CD8-positive, alpha-beta memory T cell (primary cell): ENCODE measurements at regions not wholly inside any gene's neighbourhood (a gene's known extent, or its start where the extent isn't known, plus 50 kb on each side); places are given as distances from the start of the nearest gene placed in this dataset.
"Not testable (repeated sequence)": the region's sequence is repeated elsewhere in the genome, so short reads cannot be mapped to it uniquely, and the experiment has no call there.

ENCODE experiments used
- CTCF ChIA-PET: fragments of 350-600 bp; sonication (Branson Sonifier 250); formaldehyde crosslinking; loops from one replicate; lab custom pipeline; 2021; ENCODE audit warnings: antibody characterized with exemption; lab: Charles Lee
- POLR2A ChIA-PET: fragments of 350-600 bp; sonication (Branson Sonifier 250); formaldehyde crosslinking; loops from one replicate; lab custom pipeline; 2021; ENCODE audit warnings: antibody characterized with exemption; lab: Charles Lee
- DNase-seq, 5 donors: peaks; one replicate each; pipeline versions ENCODE4 v3.0.0 to v3.0.0-alpha.2; 2020 to 2022; ENCODE audit warnings: mixed read lengths in 1 of 5
- H3K27ac ChIP-seq: one replicate; pipeline ENCODE4 v1.7.0; 2013; ENCODE audit warnings: low read depth, mild to moderate bottlenecking, low read length, moderate library complexity
- H3K27me3 ChIP-seq: 2 replicates; pipeline ENCODE4 v1.7.0; 2013; ENCODE audit warnings: low read length, mild to moderate bottlenecking; ENCODE audit not compliant: insufficient read depth, poor library complexity, severe bottlenecking
- H3K36me3 ChIP-seq: 2 replicates; pipeline ENCODE4 v1.7.0; 2013; ENCODE audit warnings: mild to moderate bottlenecking, low read length, moderate library complexity; ENCODE audit not compliant: insufficient read depth
- H3K4me1 ChIP-seq: 2 replicates; pipeline ENCODE4 v1.7.0; 2013; ENCODE audit warnings: mild to moderate bottlenecking, low read length, moderate library complexity; ENCODE audit not compliant: insufficient read depth
- H3K4me3 ChIP-seq: 2 replicates; pipeline ENCODE4 v1.7.0; 2013; ENCODE audit warnings: mild to moderate bottlenecking, low read length
- H3K9me3 ChIP-seq: 2 replicates; pipeline ENCODE4 v1.7.0; 2013; ENCODE audit warnings: mild to moderate bottlenecking, low read length
- H3K27ac Mint-ChIP-seq, 8 donors: one replicate each; pipeline ENCODE4 v1.8.0; 2020 to 2021; ENCODE audit warnings: mixed read lengths in 8 of 8, mild to moderate bottlenecking in 6 of 8, inconsistent platforms in 3 of 8, moderate library complexity in 3 of 8
- H3K27me3 Mint-ChIP-seq, 2 donors: one replicate each; pipeline ENCODE4 v1.8.0; 2020 to 2021; ENCODE audit warnings: mixed read lengths in 2 of 2, mild to moderate bottlenecking in 1 of 2, moderate library complexity in 1 of 2
- H3K36me3 Mint-ChIP-seq, 3 donors: one replicate each; pipeline ENCODE4 v1.8.0; 2020 to 2021; ENCODE audit warnings: mixed read lengths in 3 of 3, inconsistent platforms in 1 of 3, mild to moderate bottlenecking in 1 of 3
- H3K4me1 Mint-ChIP-seq, 3 donors: one replicate each; pipeline ENCODE4 v1.8.0; 2020 to 2021; ENCODE audit warnings: mixed read lengths in 3 of 3, inconsistent platforms in 1 of 3, mild to moderate bottlenecking in 1 of 3
- H3K4me3 Mint-ChIP-seq, 7 donors: one replicate each; pipeline ENCODE4 v1.8.0; 2020 to 2021; ENCODE audit warnings: mixed read lengths in 7 of 7, mild to moderate bottlenecking in 6 of 7, moderate library complexity in 4 of 7, inconsistent platforms in 2 of 7
- H3K9me3 Mint-ChIP-seq, 5 donors: one replicate each; pipeline ENCODE4 v1.8.0; 2020 to 2022; ENCODE audit warnings: mixed read lengths in 5 of 5, mild to moderate bottlenecking in 3 of 5, moderate library complexity in 2 of 5, inconsistent platforms in 1 of 5

DNA sequence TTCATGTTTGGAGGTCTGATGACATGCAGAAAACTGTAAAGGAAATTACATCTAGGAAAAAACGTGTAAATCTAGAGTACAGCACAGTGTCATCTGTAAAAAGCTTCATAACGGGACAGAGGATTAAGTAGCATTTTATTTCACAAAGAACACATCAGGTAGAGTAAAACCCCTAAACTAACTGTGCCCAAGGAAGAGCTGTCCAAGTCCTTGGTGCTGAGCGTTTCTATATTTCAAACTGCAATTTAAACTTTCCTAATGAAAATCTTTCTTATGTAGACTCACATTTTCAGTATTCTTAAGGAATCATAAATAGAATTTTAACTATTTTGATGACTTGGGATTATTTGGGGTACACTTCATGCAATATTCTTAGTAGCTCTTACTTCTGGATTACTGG, 646.2 kb downstream of the IPMK start:
- Histone ChIP-seq H3K27me3 (no peaks in the 10 kb centered on the region), H3K4me1 (no peaks in the 10 kb centered on the region), H3K4me3 (no peak overlapping the region), H3K27ac (no peak overlapping the region), H3K36me3 (no peaks in the 10 kb centered on the region), H3K9me3 (no peaks in the 10 kb centered on the region)
- no peak for DNase-seq
- ChIA-PET CTCF (no interaction called here), POLR2A (no interaction called here)
- no peaks in the 10 kb centered on the region for H3K27me3 Mint-ChIP-seq
- no peaks in the 10 kb centered on the region for H3K36me3 Mint-ChIP-seq
- no peak overlapping the region for H3K27ac Mint-ChIP-seq
- no peak overlapping the region for H3K4me3 Mint-ChIP-seq
- peaks cover 0 to 13% (median 5%) of the 10 kb centered on the region in 5 donors for H3K9me3 Mint-ChIP-seq
- no peaks in the 10 kb centered on the region for H3K4me1 Mint-ChIP-seq

DNA sequence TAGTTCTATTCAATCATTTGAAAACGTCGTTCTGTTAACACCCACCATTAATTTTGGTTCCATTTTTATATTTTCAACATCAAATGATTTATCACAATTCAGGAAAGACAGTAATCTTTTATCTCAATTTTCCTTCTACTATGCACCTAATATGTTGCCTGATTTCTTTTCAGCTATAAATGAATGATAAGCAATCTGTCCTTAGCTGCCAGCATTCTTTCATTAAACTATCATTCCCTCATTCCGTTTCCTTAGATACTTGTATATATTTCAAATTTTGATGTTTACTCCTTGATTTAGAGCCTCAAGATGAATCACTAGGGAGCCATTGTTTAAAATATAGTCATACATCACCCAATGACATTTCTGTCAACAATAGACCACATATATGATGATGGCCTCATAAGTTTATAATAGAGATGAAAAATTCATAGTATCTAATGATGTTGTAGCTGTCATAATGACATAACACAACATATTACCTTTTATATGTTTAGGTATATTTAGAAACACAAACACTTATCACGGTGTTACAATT, 661.7 kb downstream of the IPMK start:
- Histone ChIP-seq H3K4me1 (no peaks in the 10 kb centered on the region), H3K36me3 (no peaks in the 10 kb centered on the region), H3K4me3 (no peak overlapping the region), H3K27ac (no peak overlapping the region), H3K9me3 (no peaks in the 10 kb centered on the region), H3K27me3 (no peaks in the 10 kb centered on the region)
- Mint-ChIP-seq H3K27me3 (no peaks in the 10 kb centered on the region), H3K4me3 (no peak overlapping the region), H3K4me1 (no peaks in the 10 kb centered on the region), H3K36me3 (no peaks in the 10 kb centered on the region), H3K27ac (no peak overlapping the region), H3K9me3 (peaks cover 2 to 27% (median 4%) of the 10 kb centered on the region in 5 donors)
- ChIA-PET POLR2A (no interaction called here), CTCF (no interaction called here)
- no peak for DNase-seq

DNA sequence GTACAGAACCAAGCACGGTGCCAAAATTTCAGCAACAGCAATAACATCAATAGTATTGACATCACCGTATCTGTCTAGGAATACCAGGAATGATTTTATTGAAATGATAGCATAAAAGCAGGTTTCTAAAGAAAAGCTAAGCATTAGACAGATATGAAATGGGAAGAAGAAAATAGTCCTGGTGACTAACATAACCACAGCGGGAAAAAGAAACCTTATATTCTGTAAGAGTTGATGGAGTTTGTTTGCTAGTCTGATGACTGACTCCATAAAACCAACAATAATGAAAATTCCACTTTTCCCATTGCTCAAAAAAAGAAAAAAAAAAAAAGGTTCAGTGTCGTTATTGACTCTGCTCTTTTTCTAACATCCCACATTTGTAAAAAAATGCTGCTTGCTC, 668.3 kb downstream of the IPMK start:
- Mint-ChIP-seq H3K27me3 (no peaks in the 10 kb centered on the region), H3K9me3 (peaks cover 2 to 13% (median 5%) of the 10 kb centered on the region in 5 donors), H3K4me3 (no peak overlapping the region), H3K36me3 (no peaks in the 10 kb centered on the region), H3K27ac (no peak overlapping the region), H3K4me1 (no peaks in the 10 kb centered on the region)
- CTCF ChIA-PET: no interaction called here
- H3K36me3 ChIP-seq: no peaks in the 10 kb centered on the region
- POLR2A ChIA-PET: no interaction called here
- H3K27me3 ChIP-seq: no peaks in the 10 kb centered on the region
- H3K4me3 ChIP-seq: no peak overlapping the region
- no peaks in the 10 kb centered on the region for H3K4me1 ChIP-seq
- no peak for DNase-seq
- H3K9me3 ChIP-seq: no peaks in the 10 kb centered on the region
- no peak overlapping the region for H3K27ac ChIP-seq

DNA sequence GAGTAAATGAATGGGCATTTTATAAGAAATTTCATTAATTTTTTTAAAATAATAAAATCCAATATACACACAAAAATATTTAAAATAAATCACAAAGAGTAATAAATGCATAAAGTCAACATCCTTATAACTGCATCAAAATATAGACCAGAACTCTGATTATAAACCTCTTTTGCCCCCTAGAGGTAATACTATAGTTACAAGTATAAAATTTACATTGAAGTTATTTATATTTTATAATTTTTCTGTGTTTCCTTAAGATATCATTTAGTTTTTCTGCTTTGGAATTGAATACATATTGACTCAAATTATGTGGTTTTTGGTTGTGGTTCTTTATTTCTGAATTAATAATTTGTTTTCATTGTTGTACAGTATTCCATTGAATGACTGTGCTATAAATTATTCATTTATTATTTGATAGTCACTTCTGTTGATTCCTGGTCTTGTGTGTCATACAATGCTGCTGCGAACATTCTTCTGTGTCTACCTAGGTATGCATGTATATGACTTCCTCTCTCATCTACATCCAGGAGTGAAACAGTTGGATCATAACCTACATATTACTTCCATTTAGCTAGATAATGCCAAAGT, 673.6 kb downstream of the IPMK start:
- Mint-ChIP-seq H3K27me3 (peaks cover 0 to 3% of the 10 kb centered on the region in 2 donors), H3K4me3 (no peak overlapping the region), H3K36me3 (no peaks in the 10 kb centered on the region), H3K27ac (no peak overlapping the region), H3K9me3 (peaks cover 0 to 11% (median 4%) of the 10 kb centered on the region in 5 donors), H3K4me1 (no peaks in the 10 kb centered on the region)
- POLR2A ChIA-PET: no interaction called here
- Histone ChIP-seq H3K9me3 (no peaks in the 10 kb centered on the region), H3K27me3 (no peaks in the 10 kb centered on the region), H3K36me3 (no peaks in the 10 kb centered on the region), H3K4me3 (no peak overlapping the region), H3K27ac (no peak overlapping the region), H3K4me1 (no peaks in the 10 kb centered on the region)
- no peak for DNase-seq
- CTCF ChIA-PET: no interaction called here

DNA sequence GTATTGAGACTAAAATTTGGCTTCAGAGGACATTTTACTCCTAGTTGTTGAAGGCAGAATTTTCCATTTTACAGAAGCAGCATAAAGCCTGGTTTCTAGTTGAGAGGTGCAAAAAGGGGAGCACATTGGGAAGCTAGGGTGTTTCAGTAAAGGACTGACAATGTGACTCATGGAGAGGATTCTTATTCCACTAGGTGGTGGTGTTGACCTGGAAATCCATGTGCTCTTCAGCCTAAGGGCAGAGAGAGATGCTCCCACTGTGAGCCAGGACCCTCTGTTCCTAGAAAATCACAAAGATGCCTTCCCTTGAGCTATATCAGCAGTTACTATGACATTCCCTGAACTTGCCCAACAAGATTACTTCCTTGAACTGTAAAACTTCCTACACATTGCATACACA, 687.8 kb downstream of the IPMK start:
- Mint-ChIP-seq H3K4me3 (no peak overlapping the region), H3K36me3 (no peaks in the 10 kb centered on the region), H3K9me3 (peaks cover 6 to 17% (median 14%) of the 10 kb centered on the region in 5 donors), H3K27ac (no peak overlapping the region), H3K4me1 (no peaks in the 10 kb centered on the region), H3K27me3 (no peaks in the 10 kb centered on the region)
- CTCF ChIA-PET: no interaction called here
- Histone ChIP-seq H3K36me3 (no peaks in the 10 kb centered on the region), H3K9me3 (peaks cover 6% of the 10 kb centered on the region), H3K27me3 (no peaks in the 10 kb centered on the region), H3K27ac (no peak overlapping the region), H3K4me3 (no peak overlapping the region), H3K4me1 (no peaks in the 10 kb centered on the region)
- POLR2A ChIA-PET: no interaction called here
- no peak for DNase-seq

DNA sequence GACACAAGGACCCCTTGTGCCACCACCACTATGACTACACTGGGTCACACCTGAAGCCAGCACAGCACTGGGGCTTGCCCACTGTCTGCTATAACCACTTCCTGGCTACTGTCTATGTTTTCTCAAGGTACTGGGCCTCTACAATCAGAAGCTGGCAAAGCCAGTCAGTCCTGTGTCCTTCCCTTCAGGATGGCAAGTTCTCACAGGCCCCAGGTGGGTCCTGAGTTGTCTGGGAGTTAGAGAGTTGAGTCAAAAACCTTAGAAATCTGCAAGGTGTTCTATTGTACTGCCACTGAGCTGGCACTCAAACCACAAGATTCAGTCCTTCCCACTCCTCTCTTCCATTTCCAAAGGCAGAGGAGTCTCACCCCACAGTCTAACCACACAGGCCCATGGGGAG, 705.5 kb downstream of the IPMK start:
- Histone ChIP-seq H3K27ac (no peak overlapping the region), H3K4me1 (no peaks in the 10 kb centered on the region), H3K4me3 (no peak overlapping the region), H3K9me3 (no peaks in the 10 kb centered on the region), H3K27me3 (no peaks in the 10 kb centered on the region), H3K36me3 (no peaks in the 10 kb centered on the region)
- Mint-ChIP-seq H3K27me3 (no peaks in the 10 kb centered on the region), H3K27ac (no peak overlapping the region), H3K4me1 (no peaks in the 10 kb centered on the region), H3K4me3 (no peak overlapping the region), H3K9me3 (peaks cover 0 to 23% (median 8%) of the 10 kb centered on the region in 5 donors), H3K36me3 (no peaks in the 10 kb centered on the region)
- ChIA-PET CTCF (no interaction called here), POLR2A (no interaction called here)
- DNase-seq: no peak

DNA sequence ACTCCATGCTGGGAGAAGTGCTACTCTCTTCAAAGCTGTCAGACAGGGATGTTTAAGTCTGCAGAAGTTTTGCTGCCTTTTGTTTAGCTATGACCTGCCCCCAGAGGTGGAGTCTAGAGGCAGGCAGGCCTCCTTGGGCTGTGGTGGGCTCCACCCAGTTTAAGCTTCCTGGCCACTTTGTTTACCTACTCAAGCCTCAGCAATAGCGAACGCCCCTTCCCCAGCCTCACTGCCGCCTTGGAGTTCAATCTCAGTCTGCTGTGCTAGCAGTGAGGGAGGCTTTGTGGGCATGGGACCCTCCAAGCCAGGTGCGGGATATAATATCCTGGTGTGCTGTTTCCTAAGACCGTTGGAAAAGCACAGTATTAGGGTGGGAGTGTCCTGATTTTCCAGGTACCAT, 715.9 kb downstream of the IPMK start:
- H3K27me3 Mint-ChIP-seq, H3K4me1 Mint-ChIP-seq, H3K27me3 ChIP-seq, H3K27ac Mint-ChIP-seq, POLR2A ChIA-PET, H3K9me3 ChIP-seq, H3K4me1 ChIP-seq, H3K4me3 Mint-ChIP-seq, H3K36me3 Mint-ChIP-seq, H3K4me3 ChIP-seq, CTCF ChIA-PET, DNase-seq, H3K27ac ChIP-seq, H3K36me3 ChIP-seq: not testable (repeated sequence)
- H3K9me3 Mint-ChIP-seq: peaks cover 2 to 38% (median 6%) of the 10 kb centered on the region in 5 donors

DNA sequence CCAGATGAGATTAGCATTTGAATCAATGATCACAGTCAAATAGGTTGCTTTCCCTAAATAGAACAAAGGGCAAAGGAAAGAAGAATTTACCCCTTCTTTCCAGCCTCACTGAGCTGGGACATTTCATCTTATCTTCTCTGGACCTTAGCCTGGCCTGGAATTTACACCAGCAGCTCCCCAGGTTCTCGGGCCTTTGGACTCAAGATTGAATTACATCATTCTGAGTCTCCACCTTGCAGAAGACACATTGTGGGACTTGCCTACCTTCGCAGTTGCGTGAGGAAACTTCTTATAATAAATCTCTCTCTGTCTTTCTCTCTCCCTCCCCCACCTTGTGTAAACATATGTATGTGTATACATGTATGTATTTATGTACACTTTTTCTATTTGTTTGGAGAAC, 732.4 kb downstream of the IPMK start:
- POLR2A ChIA-PET: no interaction called here
- Mint-ChIP-seq H3K27ac (no peak overlapping the region), H3K4me3 (no peak overlapping the region), H3K27me3 (no peaks in the 10 kb centered on the region), H3K9me3 (peaks cover 2 to 11% (median 10%) of the 10 kb centered on the region in 5 donors), H3K36me3 (no peaks in the 10 kb centered on the region), H3K4me1 (no peaks in the 10 kb centered on the region)
- H3K4me3 ChIP-seq: no peak overlapping the region
- H3K27me3 ChIP-seq: no peaks in the 10 kb centered on the region
- H3K27ac ChIP-seq: no peak overlapping the region
- no peak for DNase-seq
- H3K4me1 ChIP-seq: no peaks in the 10 kb centered on the region
- H3K36me3 ChIP-seq: no peaks in the 10 kb centered on the region
- CTCF ChIA-PET: no interaction called here
- no peaks in the 10 kb centered on the region for H3K9me3 ChIP-seq
